ENCODE measurements at regions not wholly inside any gene's neighbourhood (a gene's known extent, or its start where the extent isn't known, plus 50 kb on each side); places are given as distances from the start of the nearest gene placed in this dataset.

DNA sequence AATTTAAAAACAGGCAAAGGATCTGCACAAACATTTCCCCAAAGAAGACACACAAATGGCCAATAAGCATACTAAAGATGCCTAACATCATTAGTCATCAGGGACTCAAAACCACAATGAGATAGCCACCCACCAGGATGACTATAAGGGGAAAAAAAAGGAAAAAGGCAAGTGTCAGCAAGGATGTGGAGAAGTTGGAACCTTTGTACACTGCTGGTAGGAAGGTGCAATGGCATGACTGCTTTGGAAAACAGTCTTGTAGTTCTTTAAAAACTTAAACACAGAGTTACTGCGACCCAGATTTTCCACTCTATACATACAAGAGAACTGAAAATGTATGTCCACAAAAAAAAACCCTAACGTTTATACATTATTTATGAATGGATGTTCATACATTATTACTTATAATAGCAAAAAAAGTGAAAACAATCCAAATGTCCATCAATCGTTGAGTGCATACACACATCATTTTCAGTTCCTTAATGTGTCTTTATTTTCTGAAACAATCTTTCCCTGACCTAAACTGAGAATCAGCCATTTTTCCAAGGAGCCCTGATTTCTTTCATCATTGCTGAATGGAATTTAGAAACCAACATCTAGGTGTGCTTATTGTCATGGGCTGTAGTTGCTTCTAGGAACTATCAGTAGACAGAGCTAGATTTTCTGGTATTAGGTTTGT is 64.7 kb upstream of the TLK1 start:
- peak; percentile 91 for DNase-seq (ENCODE audit: low read depth)

DNA sequence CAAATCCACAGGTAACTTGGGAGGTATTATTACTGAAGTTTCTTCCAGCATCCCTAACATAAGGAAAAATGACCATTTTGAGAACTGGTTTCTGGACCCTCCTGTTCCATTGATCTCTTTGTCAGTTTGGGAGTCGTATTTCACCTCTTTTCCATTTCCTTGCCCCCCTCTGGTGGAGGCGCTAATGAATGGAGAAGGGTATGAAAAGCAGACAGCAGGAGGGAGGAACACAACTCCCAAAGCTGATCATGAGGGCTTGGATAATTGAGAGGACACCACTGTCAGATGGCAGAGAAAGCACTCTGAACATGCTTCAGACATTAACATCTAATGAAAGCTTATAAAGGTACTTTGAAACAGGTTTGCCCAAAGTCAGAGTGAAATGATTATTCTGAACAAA is 56.6 kb upstream of the TLK1 start:
- DNase-seq (ENCODE audit: low read depth), result no peak

DNA sequence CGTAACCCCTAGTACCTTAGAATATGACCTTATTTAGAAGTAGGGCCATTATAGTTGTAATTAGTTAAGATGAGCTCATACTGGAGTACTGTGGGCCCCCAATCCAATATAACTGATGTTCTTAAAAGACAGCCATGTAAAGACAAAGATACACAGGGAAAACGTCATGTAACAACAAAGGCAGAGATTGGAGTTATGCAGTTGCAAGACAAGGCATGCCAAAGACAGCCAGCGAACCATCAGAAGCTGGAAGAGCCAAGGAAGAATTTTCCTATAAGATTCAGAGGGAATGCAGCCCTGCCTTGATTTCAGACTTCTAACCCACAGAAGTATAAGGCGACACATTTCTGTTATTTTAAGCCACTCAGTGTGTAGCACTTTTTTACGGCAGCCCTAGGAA is 55.9 kb upstream of the TLK1 start:
- no peak for DNase-seq (ENCODE audit: low read depth)

DNA sequence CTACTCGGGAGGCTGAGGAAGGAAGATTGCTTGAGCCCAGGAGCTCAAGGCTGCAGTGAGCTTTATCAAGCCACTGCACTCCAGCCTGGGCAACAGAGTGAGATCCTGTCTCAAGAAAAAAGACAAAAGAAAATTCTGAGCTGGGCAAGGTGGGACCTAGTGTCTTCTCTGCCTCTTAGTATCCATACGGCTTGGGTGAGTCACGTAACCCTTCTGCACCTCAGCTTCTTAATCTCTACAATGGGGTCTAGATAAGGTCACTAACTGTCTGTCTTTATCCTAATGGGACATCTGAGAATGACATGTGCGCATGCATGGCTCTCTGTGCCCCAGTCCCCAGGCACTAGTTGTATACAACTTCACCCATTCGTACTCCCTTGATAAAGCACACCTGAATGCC is 53.4 kb upstream of the TLK1 start:
- no peak for DNase-seq (ENCODE audit: low read depth)

DNA sequence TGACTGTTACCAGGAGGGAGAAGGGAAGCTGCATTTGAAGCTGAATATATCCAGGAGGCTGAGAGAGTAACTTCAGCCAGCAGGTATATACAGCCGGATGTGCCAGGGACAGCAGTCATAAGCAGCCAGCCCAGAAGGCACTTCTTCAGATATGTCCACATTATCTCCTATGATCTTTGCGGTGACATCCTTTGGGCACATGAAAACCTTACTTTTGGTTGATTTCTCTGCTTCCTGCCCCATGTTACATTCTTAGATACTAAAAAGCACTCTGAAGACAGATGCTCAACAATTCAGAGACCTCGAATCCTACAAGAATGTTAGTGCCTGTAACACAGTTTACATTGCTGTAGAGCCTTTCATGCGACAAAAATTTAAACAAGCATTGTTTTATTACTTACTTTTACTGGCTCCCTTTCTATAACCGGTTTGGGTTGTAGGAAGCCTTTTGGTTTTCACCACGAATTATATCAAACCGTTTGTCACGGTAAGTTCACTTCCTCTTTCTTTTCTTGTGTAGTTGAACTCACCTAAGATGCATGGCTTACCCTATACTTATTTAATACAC is 50.3 kb upstream of the TLK1 start:
- DNase-seq (ENCODE audit: low read depth), result no peak
